H9 (cell line): ENCODE measurements at regions not wholly inside any gene's neighbourhood (a gene's known extent, or its start where the extent isn't known, plus 50 kb on each side); places are given as distances from the start of the nearest gene placed in this dataset.

Source experiments
- DNase-seq: peaks from one replicate; pipeline ENCODE4 v3.0.0-alpha.2; 2017
- H2AFZ ChIP-seq: one replicate; pipeline ENCODE4 v1.6.1; 2013; ENCODE audit warnings: mild to moderate bottlenecking, low read length, control low read depth, moderate library complexity
- H2AK5ac ChIP-seq: 2 replicates; pipeline ENCODE4 v1.6.1; 2013; ENCODE audit warnings: low read length, control low read depth, mixed read lengths; ENCODE audit not compliant: insufficient read length
- H2BK120ac ChIP-seq: one replicate; pipeline ENCODE4 v1.6.1; 2013; ENCODE audit warnings: low read depth, mild to moderate bottlenecking, low read length, control low read depth, inconsistent platforms; ENCODE audit not compliant: poor library complexity, severe bottlenecking
- H2BK12ac ChIP-seq: 2 replicates; pipeline ENCODE4 v1.6.1; 2013; ENCODE audit warnings: low read length, control low read depth, mixed read lengths, low read depth; ENCODE audit not compliant: insufficient read length
- H2BK15ac ChIP-seq: 2 replicates; pipeline ENCODE4 v1.6.1; 2013; ENCODE audit warnings: low read depth, low read length, control low read depth
- H2BK20ac ChIP-seq: one replicate; pipeline ENCODE4 v1.6.1; 2013; ENCODE audit warnings: low read depth, mild to moderate bottlenecking, low read length, control low read depth, inconsistent platforms; ENCODE audit not compliant: poor library complexity, severe bottlenecking
- H2BK5ac ChIP-seq: 2 replicates; pipeline ENCODE4 v1.6.1; 2013; ENCODE audit warnings: low read length, control low read depth, mixed read lengths; ENCODE audit not compliant: insufficient read length
- H3K14ac ChIP-seq: 2 replicates; pipeline ENCODE4 v1.6.1; 2013; ENCODE audit warnings: low read length, control low read depth; ENCODE audit not compliant: insufficient read depth
- H3K18ac ChIP-seq: 2 replicates; pipeline ENCODE4 v1.6.1; 2013; ENCODE audit warnings: low read depth, mild to moderate bottlenecking, mixed read lengths, low read length, control low read depth; ENCODE audit not compliant: insufficient read length
- H3K23ac ChIP-seq: 2 replicates; pipeline ENCODE4 v1.6.1; 2013; ENCODE audit warnings: low read length, control low read depth, mixed read lengths, low read depth; ENCODE audit not compliant: insufficient read length
- H3K23me2 ChIP-seq: 2 replicates; pipeline ENCODE4 v1.6.1; 2013; ENCODE audit warnings: low read depth, mild to moderate bottlenecking, mixed read lengths, low read length, control low read depth; ENCODE audit not compliant: insufficient read length, poor library complexity, severe bottlenecking
- H3K27ac ChIP-seq: 2 replicates; pipeline ENCODE4 v1.5.1; 2013; ENCODE audit warnings: low read length, control low read depth, mixed read lengths, low read depth; ENCODE audit not compliant: insufficient read length
- H3K27me3 ChIP-seq: 2 replicates; pipeline ENCODE4 v1.6.1; 2013; ENCODE audit warnings: low read length, control low read depth, inconsistent platforms; ENCODE audit not compliant: insufficient read depth
- H3K4ac ChIP-seq: 2 replicates; pipeline ENCODE4 v1.6.1; 2013; ENCODE audit warnings: low read depth, mild to moderate bottlenecking, control low read depth, inconsistent platforms, low read length, moderate library complexity
- H3K4me1 ChIP-seq: 2 replicates; pipeline ENCODE4 v1.6.1; 2013; ENCODE audit warnings: low read length, control low read depth, inconsistent platforms; ENCODE audit not compliant: insufficient read depth
- H3K4me2 ChIP-seq: 2 replicates; pipeline ENCODE4 v1.6.1; 2013; ENCODE audit warnings: low read length, control low read depth, mixed read lengths; ENCODE audit not compliant: insufficient read length, insufficient read depth
- H3K56ac ChIP-seq: 2 replicates; pipeline ENCODE4 v1.6.1; 2013; ENCODE audit warnings: low read depth, mild to moderate bottlenecking, mixed read lengths, low read length, control low read depth; ENCODE audit not compliant: insufficient read length
- H3K79me1 ChIP-seq: 2 replicates; pipeline ENCODE4 v1.6.1; 2013; ENCODE audit warnings: low read depth, mild to moderate bottlenecking, moderate library complexity, low read length, control low read depth, inconsistent platforms; ENCODE audit not compliant: insufficient read depth, poor library complexity, severe bottlenecking
- H3K79me2 ChIP-seq: 2 replicates; pipeline ENCODE4 v1.6.1; 2013; ENCODE audit warnings: low read length, control low read depth, inconsistent platforms; ENCODE audit not compliant: insufficient read depth
- H3K9ac ChIP-seq: 2 replicates; pipeline ENCODE4 v1.6.1; 2013; ENCODE audit warnings: low read length, control low read depth, mixed read lengths; ENCODE audit not compliant: insufficient read length; ENCODE audit errors: extremely low read depth
- H3K9me3 ChIP-seq: one replicate; pipeline ENCODE4 v1.6.1; 2013; ENCODE audit warnings: low read depth, low read length, inconsistent platforms; ENCODE audit not compliant: control insufficient read depth
- H3T11ph ChIP-seq: one replicate; pipeline ENCODE4 v1.6.1; 2013; ENCODE audit warnings: mild to moderate bottlenecking, low read length, control low read depth, inconsistent platforms
- H4K20me1 ChIP-seq: one replicate; pipeline ENCODE4 v1.6.1; 2013; ENCODE audit not compliant: control insufficient read depth, insufficient read length, insufficient read depth
- H4K5ac ChIP-seq: 2 replicates; pipeline ENCODE4 v1.6.1; 2013; ENCODE audit warnings: low read depth, mild to moderate bottlenecking, mixed read lengths, low read length, control low read depth; ENCODE audit not compliant: insufficient read length
- H4K8ac ChIP-seq: replicated peaks from 2 replicates; pipeline ENCODE4 v1.6.1; 2013; ENCODE audit warnings: low read length, control low read depth, mixed read lengths, low read depth; ENCODE audit not compliant: insufficient read length
- H4K91ac ChIP-seq: 2 replicates; pipeline ENCODE4 v1.6.1; 2013; ENCODE audit warnings: low read depth, mild to moderate bottlenecking, moderate library complexity, mixed read lengths, low read length, control low read depth; ENCODE audit not compliant: insufficient read length
- H3K27ac Mint-ChIP-seq, 3 experiments: 2 replicates in 2 of 3; 3 replicates in 1 of 3; pipeline ENCODE4 v1.8.0; 2020 to 2021; ENCODE audit warnings: mixed read lengths in 3 of 3, mild to moderate bottlenecking in 1 of 3, moderate library complexity in 1 of 3
- H3K27me3 Mint-ChIP-seq: 2 replicates; pipeline ENCODE4 v1.8.0; 2021; ENCODE audit warnings: low read depth, mild to moderate bottlenecking, moderate library complexity, mixed read lengths
- H3K36me3 Mint-ChIP-seq, 3 experiments: 2 replicates in 2 of 3; 3 replicates in 1 of 3; pipeline ENCODE4 v1.8.0; 2020 to 2021; ENCODE audit warnings: low read depth in 3 of 3, mixed read lengths in 3 of 3; ENCODE audit not compliant: insufficient read depth in 1 of 3
- H3K4me1 Mint-ChIP-seq, 2 experiments: 2 replicates each; pipeline ENCODE4 v1.8.0; 2020; ENCODE audit warnings: mixed read lengths in 2 of 2
- H3K4me3 Mint-ChIP-seq, 2 experiments: 2 replicates in 1 of 2; 3 replicates in 1 of 2; pipeline ENCODE4 v1.8.0; 2020 to 2021; ENCODE audit warnings: mild to moderate bottlenecking in 2 of 2, mixed read lengths in 2 of 2, moderate library complexity in 1 of 2
- H3K9me3 Mint-ChIP-seq, 2 experiments: 2 replicates in 1 of 2; 3 replicates in 1 of 2; pipeline ENCODE4 v1.8.0; 2020; ENCODE audit warnings: mild to moderate bottlenecking in 2 of 2, mixed read lengths in 2 of 2, moderate library complexity in 1 of 2
- CTCF ChIP-seq: fragments of 200-600 bp; sonication (generic); conservative IDR thresholded peaks from 3 replicates; pipeline ENCODE4 v1.8.0; 2021; ENCODE audit warnings: antibody characterized with exemption, mild to moderate bottlenecking
- WGBS: extraction: QIAGEN DNeasy Blood & Tissue Kit; methylation state at CpG from one replicate; pipeline ENCODE4 v1.1.7; 2013; ENCODE audit warnings: missing lambda C conversion rate, low lambda C conversion rate, mixed read lengths; ENCODE audit not compliant: insufficient read length; ENCODE audit errors: extremely low coverage; 5-methylcytosine and 5-hydroxymethylcytosine counted together

GRCh38 chr11:112623057-112623456 lies 338.2 kb upstream of the NCAM1 start:
- H3K79me1 ChIP-seq: no peaks in the 10 kb centered on the region
- no peaks in the 10 kb centered on the region for H3K23me2 ChIP-seq
- no peaks in the 10 kb centered on the region for H3K4me1 ChIP-seq
- no peak overlapping the region for H3K23ac ChIP-seq
- H3K56ac ChIP-seq: no peak overlapping the region
- no peak overlapping the region for H2BK20ac ChIP-seq
- TF ChIP-seq CTCF: no peak
- H3T11ph ChIP-seq: no peak overlapping the region
- peaks cover 0 to 5% (median 0%) of the 10 kb centered on the region in 3 experiments; a peak in 2 of 7 replicates for H3K36me3 Mint-ChIP-seq
- H3K79me2 ChIP-seq: no peaks in the 10 kb centered on the region
- H3K27ac Mint-ChIP-seq: no peak overlapping the region
- no peak overlapping the region for H3K9ac ChIP-seq
- H2AFZ ChIP-seq: no peak overlapping the region
- H3K27me3 Mint-ChIP-seq: peaks cover 1% of the 10 kb centered on the region
- H4K8ac ChIP-seq: no peak overlapping the region
- peaks cover 4% of the 10 kb centered on the region in 2 experiments; a peak in 3 of 4 replicates for H3K4me1 Mint-ChIP-seq
- H2BK5ac ChIP-seq: no peak overlapping the region
- no peak for DNase-seq
- H3K4me3 Mint-ChIP-seq: no peak overlapping the region
- H3K18ac ChIP-seq: no peak overlapping the region
- no peak overlapping the region for H2BK15ac ChIP-seq
- H3K4me2 ChIP-seq: no peak overlapping the region
- H3K27me3 ChIP-seq: no peaks in the 10 kb centered on the region
- no peak overlapping the region for H3K4ac ChIP-seq
- WGBS: no CpG with 5 or more reads among the region's 1 CpG
- H4K20me1 ChIP-seq: no peaks in the 10 kb centered on the region
- no peak overlapping the region for H4K5ac ChIP-seq
- no peak overlapping the region for H2BK12ac ChIP-seq
- H3K9me3 ChIP-seq: no peaks in the 10 kb centered on the region
- peaks cover 3 to 5% of the 10 kb centered on the region in 2 experiments; a peak in 3 of 5 replicates for H3K9me3 Mint-ChIP-seq
- H2AK5ac ChIP-seq: no peak overlapping the region
- H4K91ac ChIP-seq: no peak overlapping the region
- no peak overlapping the region for H3K14ac ChIP-seq
- no peak overlapping the region for H3K27ac ChIP-seq
- no peak overlapping the region for H2BK120ac ChIP-seq
